Body of pancreas (tissue), 4 donors: ENCODE measurements at regions not wholly inside any gene's neighbourhood (a gene's known extent, or its start where the extent isn't known, plus 50 kb on each side); places are given as distances from the start of the nearest gene placed in this dataset.

Experiments
- ATAC-seq: fragments of 150-250 bp; one replicate; pipeline ENCODE4 v1.9.1; 2016
- DNase-seq, 4 donors: peaks; one replicate each; pipeline ENCODE4 v3.0.0-alpha.2; 2019
- H3K27ac ChIP-seq, 4 donors: fragments of 200-600 bp; sonication (generic); 1 replicate in 3 of 4; 2 replicates in 1 of 4; pipeline versions ENCODE4 v1.5.1 to v1.6.1; 2016 to 2019; ENCODE audit warnings: mild to moderate bottlenecking in 1 of 4, mixed read lengths in 1 of 4, moderate library complexity in 1 of 4
- H3K27me3 ChIP-seq, 2 donors: fragments of 200-600 bp; sonication (generic); one replicate each; pipeline ENCODE4 v1.6.0; 2016; ENCODE audit warnings: mild to moderate bottlenecking in 1 of 2
- H3K36me3 ChIP-seq, 2 donors: fragments of 200-600 bp; sonication (generic); replicated peaks in 1 of 2; 2 replicates each; pipeline ENCODE4 v1.5.1; 2016; ENCODE audit warnings: low read depth in 2 of 2; ENCODE audit not compliant: insufficient read depth in 1 of 2
- H3K4me1 ChIP-seq: fragments of 200-600 bp; sonication (generic); one replicate; pipeline ENCODE4 v1.6.0; 2016
- H3K4me3 ChIP-seq, 2 donors: fragments of 200-600 bp; sonication (generic); 1 replicate in 1 of 2; 2 replicates in 1 of 2; pipeline ENCODE4 v1.5.1; 2016 to 2019
- H3K9me3 ChIP-seq, 3 donors: fragments of 200-600 bp; sonication (generic); 1 replicate in 2 of 3; 2 replicates in 1 of 3; pipeline ENCODE4 v1.5.1; 2016
- POLR2A ChIP-seq, 3 donors: fragments of 450-650 bp; IDR thresholded peaks; one replicate each; pipeline ENCODE4 v1.6.1; 2016; ENCODE audit warnings: antibody characterized with exemption in 3 of 3, mild to moderate bottlenecking in 2 of 3
- WGBS, 2 donors: methylation state at CpG; one replicate each; pipeline ENCODE4 v1.1.5; 2017; 5-methylcytosine and 5-hydroxymethylcytosine counted together
- intact Hi-C: fragments of 100-400 bp; cut with DNase I; formaldehyde crosslinking; loops from one replicate; pipeline ENCODE4 v1.15.1; 2023
- TF ChIP-seq, protein P1 (sequence below), 7 experiments: fragments of 450-650 bp in 4 of 7; fragments of 200-600 bp in 3 of 7; sonication (generic) in 3 of 7; IDR thresholded peaks; one replicate each; pipeline ENCODE4 v1.5.1; 2016 to 2019; ENCODE audit warnings: antibody characterized with exemption in 7 of 7

DNA sequence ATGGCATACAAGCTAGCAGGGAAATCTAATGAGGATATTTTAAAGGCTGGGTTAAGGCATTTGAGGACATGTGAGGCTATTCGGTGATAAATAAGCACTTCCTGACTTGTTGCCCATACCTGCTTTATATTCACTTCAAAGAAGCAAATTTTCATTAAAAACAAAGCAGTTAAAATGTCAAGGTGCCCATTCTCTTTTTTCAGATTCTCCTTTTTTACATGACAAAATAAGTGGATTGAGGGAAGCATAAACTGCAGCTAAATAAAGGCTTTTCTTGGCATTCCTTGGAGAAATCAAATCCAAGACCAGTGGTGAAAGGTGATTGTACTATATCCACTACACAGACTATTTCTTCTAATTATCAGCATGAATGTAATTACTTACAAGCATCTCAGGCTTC, 166.9 kb downstream of the PTCSC3 start:
- WGBS, 2 donors, result 23 to 70% methylated on average over 1 of the region's 1 CpG
- Histone ChIP-seq H3K27me3 (no peaks in the 10 kb centered on the region), H3K4me1 (no peaks in the 10 kb centered on the region), H3K4me3 (no peak overlapping the region), H3K36me3 (no peaks in the 10 kb centered on the region), H3K27ac (no peak overlapping the region), H3K9me3 (no peaks in the 10 kb centered on the region)
- no peak for DNase-seq
- intact Hi-C loops, result no loop called here
- no peak for ATAC-seq
- no peak for TF ChIP-seq POLR2A (IDR thresholded peaks at IDR 0.05)
- TF ChIP-seq, protein P1, sequence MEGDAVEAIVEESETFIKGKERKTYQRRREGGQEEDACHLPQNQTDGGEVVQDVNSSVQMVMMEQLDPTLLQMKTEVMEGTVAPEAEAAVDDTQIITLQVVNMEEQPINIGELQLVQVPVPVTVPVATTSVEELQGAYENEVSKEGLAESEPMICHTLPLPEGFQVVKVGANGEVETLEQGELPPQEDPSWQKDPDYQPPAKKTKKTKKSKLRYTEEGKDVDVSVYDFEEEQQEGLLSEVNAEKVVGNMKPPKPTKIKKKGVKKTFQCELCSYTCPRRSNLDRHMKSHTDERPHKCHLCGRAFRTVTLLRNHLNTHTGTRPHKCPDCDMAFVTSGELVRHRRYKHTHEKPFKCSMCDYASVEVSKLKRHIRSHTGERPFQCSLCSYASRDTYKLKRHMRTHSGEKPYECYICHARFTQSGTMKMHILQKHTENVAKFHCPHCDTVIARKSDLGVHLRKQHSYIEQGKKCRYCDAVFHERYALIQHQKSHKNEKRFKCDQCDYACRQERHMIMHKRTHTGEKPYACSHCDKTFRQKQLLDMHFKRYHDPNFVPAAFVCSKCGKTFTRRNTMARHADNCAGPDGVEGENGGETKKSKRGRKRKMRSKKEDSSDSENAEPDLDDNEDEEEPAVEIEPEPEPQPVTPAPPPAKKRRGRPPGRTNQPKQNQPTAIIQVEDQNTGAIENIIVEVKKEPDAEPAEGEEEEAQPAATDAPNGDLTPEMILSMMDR (IDR thresholded peaks at IDR 0.05), result no peak

DNA sequence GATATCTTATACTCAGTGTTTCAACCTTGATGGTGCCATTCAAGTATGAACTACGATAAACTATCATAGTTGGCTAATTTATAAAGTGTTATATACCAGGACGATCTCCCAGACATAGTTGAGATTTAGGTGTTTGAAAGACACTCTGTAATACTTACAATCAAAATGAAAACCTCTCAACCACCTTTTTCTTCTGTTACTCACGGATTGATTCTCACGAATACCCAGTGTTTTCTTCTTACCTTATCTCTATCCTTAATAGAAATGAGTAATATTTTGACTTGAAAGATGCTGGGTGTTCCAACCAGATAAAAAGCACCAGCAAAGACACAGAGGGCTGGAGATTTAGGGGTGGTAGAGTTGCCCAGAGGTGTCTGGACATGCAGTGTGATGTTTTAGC, 169.9 kb downstream of the PTCSC3 start:
- WGBS, 2 donors, result 53 to 64% methylated on average over 4 of the region's 4 CpGs
- ATAC-seq (no peak), DNase-seq (no peak)
- Histone ChIP-seq H3K9me3 (no peaks in the 10 kb centered on the region), H3K4me1 (no peaks in the 10 kb centered on the region), H3K27me3 (no peaks in the 10 kb centered on the region), H3K27ac (no peak overlapping the region), H3K4me3 (no peak overlapping the region), H3K36me3 (no peaks in the 10 kb centered on the region)
- TF ChIP-seq, protein P1 (IDR thresholded peaks at IDR 0.05), result no peak
- TF ChIP-seq POLR2A (IDR thresholded peaks at IDR 0.05), result no peak
- intact Hi-C loops, result no loop called here

DNA sequence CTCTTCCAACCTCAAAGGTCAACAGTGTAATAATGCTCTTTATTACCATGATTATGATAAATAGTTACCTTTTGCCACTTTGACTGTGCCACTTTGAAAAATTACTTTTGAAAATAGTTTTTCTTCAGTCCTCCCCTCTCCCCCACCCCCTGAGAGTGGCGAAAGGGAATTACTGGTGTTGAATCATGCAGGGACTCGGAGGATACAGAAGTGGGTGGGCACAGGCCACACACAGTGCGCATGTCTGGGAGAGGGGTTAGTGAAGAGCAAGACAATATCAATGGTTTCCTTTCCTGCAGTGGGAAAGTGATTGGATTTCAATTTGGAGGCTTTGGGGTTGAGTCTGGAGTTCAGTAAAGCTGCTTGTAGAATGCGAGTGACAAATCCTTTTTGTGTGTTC, 170.9 kb downstream of the PTCSC3 start:
- no peak for DNase-seq
- intact Hi-C loops, result no loop called here
- Histone ChIP-seq H3K27me3 (no peaks in the 10 kb centered on the region), H3K27ac (no peak overlapping the region), H3K36me3 (no peaks in the 10 kb centered on the region), H3K4me3 (no peak overlapping the region), H3K9me3 (no peaks in the 10 kb centered on the region), H3K4me1 (no peaks in the 10 kb centered on the region)
- 49 to 66% methylated on average over 4 of the region's 4 CpGs for WGBS, 2 donors
- TF ChIP-seq, protein P1 (IDR thresholded peaks at IDR 0.05), result no peak
- no peak for TF ChIP-seq POLR2A (IDR thresholded peaks at IDR 0.05)
- ATAC-seq, result no peak

DNA sequence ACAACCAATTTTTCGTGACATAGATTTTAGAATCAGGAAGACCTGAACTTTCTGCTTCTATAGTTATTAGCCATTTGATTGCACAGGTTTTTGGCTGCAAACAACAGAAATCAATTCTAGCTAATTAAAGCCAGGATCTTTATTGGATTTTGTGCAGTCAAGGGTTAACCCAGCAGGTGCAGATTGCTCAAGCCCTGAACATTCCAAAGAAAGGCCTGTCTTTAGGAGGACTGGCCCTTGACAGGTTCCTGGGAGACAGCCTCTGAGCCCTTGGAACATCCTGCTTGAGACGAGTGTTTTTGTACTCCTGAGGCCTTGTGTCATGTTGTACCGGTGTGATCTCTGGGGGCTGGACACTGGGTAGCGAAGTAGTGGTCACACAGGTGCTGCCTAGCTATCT, 174.6 kb downstream of the PTCSC3 start:
- no peak for TF ChIP-seq POLR2A (IDR thresholded peaks at IDR 0.05)
- intact Hi-C loops, result no loop called here
- no peaks in the 10 kb centered on the region for H3K4me1 ChIP-seq
- no peaks in the 10 kb centered on the region for H3K27me3 ChIP-seq
- ATAC-seq (no peak), DNase-seq (no peak)
- H3K27ac ChIP-seq, result no peak overlapping the region
- H3K4me3 ChIP-seq, result no peak overlapping the region
- 67 to 73% methylated on average over 4 of the region's 4 CpGs for WGBS, 2 donors
- H3K36me3 ChIP-seq, result no peaks in the 10 kb centered on the region
- no peaks in the 10 kb centered on the region for H3K9me3 ChIP-seq

DNA sequence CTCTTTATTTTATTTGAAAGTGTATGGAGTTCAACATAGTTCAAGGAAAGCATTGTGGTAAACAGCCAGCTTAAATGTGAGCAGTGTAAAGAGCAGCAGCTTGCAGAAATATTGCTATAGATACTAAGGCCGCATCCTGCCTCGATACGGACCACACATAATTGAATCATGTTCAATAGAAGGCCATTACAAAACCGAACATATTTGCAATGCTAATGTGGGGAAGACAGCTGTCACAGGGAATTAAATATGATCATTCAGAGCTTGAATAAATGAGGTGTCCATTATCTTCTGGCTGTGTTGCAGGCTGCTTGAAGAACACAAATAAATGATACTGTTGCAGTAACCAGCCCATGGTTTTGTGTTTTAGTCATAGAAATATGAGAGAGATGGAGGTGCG, 173.2 kb downstream of the BRMS1L start:
- 72 to 78% methylated on average over 5 of the region's 5 CpGs for WGBS, 2 donors
- H3K9me3 ChIP-seq, result no peaks in the 10 kb centered on the region
- no peaks in the 10 kb centered on the region for H3K4me1 ChIP-seq
- H3K4me3 ChIP-seq, result no peak overlapping the region
- no peak overlapping the region for H3K27ac ChIP-seq
- intact Hi-C loops, result no loop called here
- TF ChIP-seq POLR2A (IDR thresholded peaks at IDR 0.05), result no peak
- TF ChIP-seq, protein P1 (IDR thresholded peaks at IDR 0.05), result no peak
- H3K36me3 ChIP-seq, result no peaks in the 10 kb centered on the region
- H3K27me3 ChIP-seq, result no peaks in the 10 kb centered on the region
- ATAC-seq (no peak), DNase-seq (no peak)
